PFSK-1 (cell line): ENCODE measurements at regions not wholly inside any gene's neighbourhood (a gene's known extent, or its start where the extent isn't known, plus 50 kb on each side); places are given as distances from the start of the nearest gene placed in this dataset.

ENCODE experiments used
- FOXP2 ChIP-seq: optimal IDR thresholded peaks from 2 replicates; pipeline ENCODE3; 2011; ENCODE audit warnings: borderline replicate concordance, control low read depth, inconsistent platforms; ENCODE audit not compliant: insufficient read depth; ENCODE audit errors: extremely low read length, extremely low read depth
- POLR2AphosphoS5 ChIP-seq: IDR thresholded peaks from 2 replicates; pipeline ENCODE4 v1.6.1; 2012; ENCODE audit warnings: low read depth, mild to moderate bottlenecking, control low read depth, low read length, moderate library complexity
- REST ChIP-seq, 2 experiments: IDR thresholded peaks; 2 replicates each; pipeline versions ENCODE4 v1.6.1 to v1.8.0; 2011 to 2012; ENCODE audit warnings: low read depth in 2 of 2, low read length in 2 of 2, control low read depth in 1 of 2, inconsistent platforms in 1 of 2, mild to moderate bottlenecking in 1 of 2, moderate library complexity in 1 of 2; ENCODE audit not compliant: insufficient read depth in 1 of 2
- SIN3A ChIP-seq: IDR thresholded peaks from 2 replicates; pipeline ENCODE4 v1.6.1; 2012; ENCODE audit warnings: mild to moderate bottlenecking, low read length, moderate library complexity, borderline replicate concordance; ENCODE audit not compliant: insufficient read depth
- TAF1 ChIP-seq: IDR thresholded peaks from 2 replicates; pipeline ENCODE4 v1.6.1; 2012; ENCODE audit warnings: low read length, control low read depth, borderline replicate concordance; ENCODE audit not compliant: insufficient read depth

GRCh38 chr4:130178106-130178505 is 1082.2 kb downstream of the C4orf33 start:
- TF ChIP-seq REST (IDR thresholded peaks at IDR 0.05; ENCODE audit: insufficient read depth in 1 of 2, low read depth in 2 of 2, low read length in 2 of 2) (no peak), POLR2AphosphoS5 (no peak), TAF1 (no peak), SIN3A (no peak), FOXP2 (no peak)
